Stimulated activated CD8-positive, alpha-beta memory T cell treated with anti-CD3 and anti-CD28 coated beads, Interleukin-4, amount 100 ng/mL, for 1 hour (primary cell): ENCODE measurements at regions not wholly inside any gene's neighbourhood (a gene's known extent, or its start where the extent isn't known, plus 50 kb on each side); places are given as distances from the start of the nearest gene placed in this dataset.
A peak's percentile ranks its signal among the peaks of the same experiment; 100 is the strongest.

Experiments used
- DNase-seq, 2 donors: peaks; one replicate each; pipeline ENCODE4 v3.0.0-alpha.2; 2020; ENCODE audit warnings: low read depth in 2 of 2, low spot score in 1 of 2

GRCh38 chr1:201707027-201707426 lies 121.9 kb upstream of the IPO9 start:
- no peak for DNase-seq

GRCh38 chr1:201707656-201708055 lies 121.3 kb upstream of the IPO9 start:
- DNase-seq: no peak

- DNase-seq: no peak
These were observed 120.9 kb upstream of the IPO9 start for GRCh38 chr1:201708085-201708512.

- DNase-seq: no peak
These were observed 120.3 kb upstream of the IPO9 start for GRCh38 chr1:201708691-201709090.

GRCh38 chr1:201709564-201710295 lies 119.2 kb upstream of the IPO9 start:
- peak; percentile 9 to 22 for DNase-seq

GRCh38 chr1:201710632-201711597 lies 118.0 kb upstream of the IPO9 start:
- DNase-seq: no peak

- no peak for DNase-seq
These were observed 117.1 kb upstream of the IPO9 start for GRCh38 chr1:201711811-201712210.

GRCh38 chr1:201712387-201713085 lies 116.4 kb upstream of the IPO9 start:
- DNase-seq: no peak

- DNase-seq: no peak
These were observed 115.7 kb upstream of the IPO9 start for GRCh38 chr1:201713086-201713810.

- DNase-seq: no peak
These were observed 114.2 kb upstream of the IPO9 start for GRCh38 chr1:201714542-201715329.

GRCh38 chr1:201715351-201715750 lies 113.6 kb upstream of the IPO9 start:
- no peak for DNase-seq

- DNase-seq: no peak
These were observed 112.9 kb upstream of the IPO9 start for GRCh38 chr1:201715801-201716741.

- no peak for DNase-seq
These were observed 112.2 kb upstream of the IPO9 start for GRCh38 chr1:201716742-201717135.

- no peak for DNase-seq
These were observed 111.7 kb upstream of the IPO9 start for GRCh38 chr1:201717286-201717685.

GRCh38 chr1:201718346-201719202 lies 110.4 kb upstream of the IPO9 start:
- DNase-seq: no peak

- no peak for DNase-seq
These were observed 109.0 kb upstream of the IPO9 start for GRCh38 chr1:201719812-201720521.

- DNase-seq: no peak
These were observed 108.5 kb upstream of the IPO9 start for GRCh38 chr1:201720522-201720844.
